ENCODE measurements at regions not wholly inside any gene's neighbourhood (a gene's known extent, or its start where the extent isn't known, plus 50 kb on each side); places are given as distances from the start of the nearest gene placed in this dataset.

DNA sequence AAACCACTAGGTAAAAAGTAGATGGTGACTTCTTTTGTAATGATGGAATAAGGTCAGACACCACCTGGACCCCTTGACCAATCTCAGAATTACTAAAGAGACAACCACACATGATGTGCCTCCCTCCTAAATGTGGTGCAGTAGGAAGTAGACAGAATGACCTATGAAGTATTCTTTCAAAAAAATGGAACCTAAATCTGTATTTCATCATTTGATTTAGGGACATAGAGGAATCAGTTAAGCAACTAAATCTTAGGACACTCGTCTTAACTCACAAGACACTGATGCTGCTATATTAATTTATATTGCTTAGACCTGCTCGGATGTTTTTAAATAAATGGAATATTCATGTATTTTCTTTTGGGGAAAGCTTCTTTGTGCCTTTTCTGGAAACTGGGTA, 80.9 kb upstream of the IRF2BP2 start:
- no peak overlapping the region for H3K4me2 ChIP-seq (ENCODE audit: insufficient read depth, low read length)
- WGBS (ENCODE audit: insufficient coverage, low coverage, missing lambda C conversion rate) = 52% methylated on average over 2 of the region's 2 CpGs
- no TSS peak for BruUV-seq (replicated peaks)
- no peaks in the 10 kb centered on the region for H4K20me1 ChIP-seq (replicated peaks; ENCODE audit: control insufficient read depth, insufficient read depth, low read length)
- no peak overlapping the region for H3K27ac ChIP-seq (ENCODE audit: extremely low read depth, low read depth, low read length)
- in situ Hi-C loops (cut with MboI) (no loop called here), intact Hi-C loops (cut with micrococcal nuclease) (no loop called here)
- ATAC-seq (no peak), DNase-seq (ENCODE audit: extremely low read depth in 1 of 4, low spot score in 3 of 4) (no peak), FAIRE-seq (no peak)
- H3K4me1 ChIP-seq (replicated peaks in 1 of 2; ENCODE audit: control insufficient read depth in 2 of 2, insufficient read depth in 2 of 2, low read length in 2 of 2) = 0 out of 5 replicates have a peak, but pooled peaks cover 0 to 3% of the 10 kb centered on the region in 2 experiments
- H2AFZ ChIP-seq (ENCODE audit: low read depth, low read length) = no peak overlapping the region
- no peaks in the 10 kb centered on the region for H3K36me3 ChIP-seq (ENCODE audit: control insufficient read depth, insufficient read depth, low read length)
- no peaks in the 10 kb centered on the region for H3K9me3 ChIP-seq (replicated peaks; ENCODE audit: control insufficient read depth, insufficient read depth, low read depth, low read length)
- no peak overlapping the region for H3K4me3 ChIP-seq
- ChIA-PET CTCF (ENCODE audit: low intra/inter-chr PET ratio) (no interaction called here), POLR2A (interaction anchor here (0.7 kb wide), 1 partner anchor 17 kb away, joined by 3 read pairs; no protein-coding TSS in a partner anchor)
- TF ChIP-seq POLR2AphosphoS2 (IDR thresholded peaks at IDR 0.05; ENCODE audit: low read length) (no peak), KDM1A (IDR thresholded peaks at IDR 0.05) (peak in 1 of 2 experiments; percentile 21; a peak in 1 of 4 replicates)
- H3K9ac ChIP-seq (ENCODE audit: insufficient read depth in 1 of 2, low read depth in 2 of 2, low read length in 2 of 2) = no peak overlapping the region
- H3K27me3 ChIP-seq (ENCODE audit: control insufficient read depth in 2 of 2, insufficient read depth in 2 of 2, low read length in 2 of 2) = no peaks in the 10 kb centered on the region
- no peaks in the 10 kb centered on the region for H3K79me2 ChIP-seq (ENCODE audit: control insufficient read depth, insufficient read depth, low read length)
- H3K9me1 ChIP-seq (ENCODE audit: control insufficient read depth, insufficient read depth, low read length) = no peaks in the 10 kb centered on the region

DNA sequence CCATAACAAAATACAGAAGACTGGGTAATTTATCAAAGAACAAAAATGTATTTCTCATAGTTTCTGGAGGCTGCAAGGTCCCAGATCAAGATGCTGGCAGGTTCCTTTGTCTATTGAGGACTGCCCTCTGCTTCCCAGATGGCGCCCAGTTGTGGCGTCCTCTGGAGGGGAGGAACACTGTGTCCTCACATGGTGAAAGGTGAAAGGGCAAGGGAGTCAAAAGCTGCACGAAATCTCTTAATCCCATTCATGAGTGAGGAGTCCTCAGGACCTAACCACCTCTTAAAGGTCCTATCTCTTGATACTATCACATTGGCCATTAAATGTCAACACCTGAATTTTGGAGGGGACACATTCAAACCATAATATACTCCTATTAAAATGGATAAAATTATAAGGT, 79.3 kb upstream of the IRF2BP2 start:
- no peak for FAIRE-seq
- ChIA-PET CTCF (ENCODE audit: low intra/inter-chr PET ratio) (no interaction called here), POLR2A (interaction anchor here (0.6 kb wide), 1 partner anchor 15 kb away, joined by 3 read pairs; no protein-coding TSS in a partner anchor)
- no TSS peak for BruUV-seq (replicated peaks)
- Histone ChIP-seq H3K9ac (ENCODE audit: insufficient read depth in 1 of 2, low read depth in 2 of 2, low read length in 2 of 2) (no peak overlapping the region), H3K4me2 (ENCODE audit: insufficient read depth, low read length) (no peak overlapping the region), H3K79me2 (ENCODE audit: control insufficient read depth, insufficient read depth, low read length) (no peaks in the 10 kb centered on the region), H3K9me3 (replicated peaks; ENCODE audit: control insufficient read depth, insufficient read depth, low read depth, low read length) (no peaks in the 10 kb centered on the region), H3K9me1 (ENCODE audit: control insufficient read depth, insufficient read depth, low read length) (no peaks in the 10 kb centered on the region), H3K27me3 (ENCODE audit: control insufficient read depth in 2 of 2, insufficient read depth in 2 of 2, low read length in 2 of 2) (no peaks in the 10 kb centered on the region), H2AFZ (ENCODE audit: low read depth, low read length) (peak overlapping the region; percentile 39; the same call in 1 of the 2 replicates), H3K4me3 (no peak overlapping the region), H3K27ac (ENCODE audit: extremely low read depth, low read depth, low read length) (no peak overlapping the region), H3K4me1 (replicated peaks in 1 of 2; ENCODE audit: control insufficient read depth in 2 of 2, insufficient read depth in 2 of 2, low read length in 2 of 2) (0 out of 5 replicates have a peak, but pooled peaks cover 0 to 3% of the 10 kb centered on the region in 2 experiments), H3K36me3 (ENCODE audit: control insufficient read depth, insufficient read depth, low read length) (no peaks in the 10 kb centered on the region), H4K20me1 (replicated peaks; ENCODE audit: control insufficient read depth, insufficient read depth, low read length) (no peaks in the 10 kb centered on the region)
- 33% methylated on average over 3 of the region's 3 CpGs for WGBS (ENCODE audit: insufficient coverage, low coverage, missing lambda C conversion rate)
- intact Hi-C loops (cut with micrococcal nuclease) (no loop called here), in situ Hi-C loops (cut with MboI) (no loop called here)
- TF ChIP-seq ZNF780A (CRISPR knock-in tag; IDR thresholded peaks at IDR 0.05) = no peak
- TF ChIP-seq ZC3H11A (IDR thresholded peaks at IDR 0.05; ENCODE audit: low read depth, low read length) = no peak
- TF ChIP-seq NR2C1 (IDR thresholded peaks at IDR 0.05) = peak; percentile 60; the same call in 1 of the 2 replicates
- peak; percentile 80 for TF ChIP-seq NR2C1 (tag; IDR thresholded peaks at IDR 0.05)
- TF ChIP-seq EHMT2 (IDR thresholded peaks at IDR 0.05) = no peak
- no peak for TF ChIP-seq NR2C2 (CRISPR knock-in tag; IDR thresholded peaks at IDR 0.05)
- TF ChIP-seq NR2C2 (tag; IDR thresholded peaks at IDR 0.05) = peak; percentile 64
- peak; percentile 34; the same call in 1 of the 3 replicates for ATAC-seq
- DNase-seq (ENCODE audit: extremely low read depth in 1 of 4, low spot score in 3 of 4) = no peak

Measured in K562 (cell line).